ENCODE measurements at regions not wholly inside any gene's neighbourhood (a gene's known extent, or its start where the extent isn't known, plus 50 kb on each side); places are given as distances from the start of the nearest gene placed in this dataset.

DNA sequence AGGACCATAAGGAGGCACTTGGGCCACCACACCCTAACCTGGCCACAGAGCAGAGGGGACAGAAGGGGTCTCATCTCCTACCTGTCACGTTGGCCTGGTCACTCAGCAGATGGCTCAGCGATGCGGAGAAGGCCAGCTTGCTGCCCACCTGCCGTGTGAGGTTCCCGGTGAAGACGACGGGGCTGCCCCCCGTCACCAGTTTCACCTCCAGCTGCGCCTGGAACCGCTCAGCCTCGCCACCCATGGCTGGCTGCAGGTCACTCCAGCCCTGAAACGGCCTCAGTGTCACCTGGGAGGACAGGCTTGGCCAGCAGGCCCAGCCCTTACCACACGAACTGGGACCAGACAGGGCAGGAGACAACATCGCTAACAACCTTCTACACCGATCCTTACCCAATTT lies 116.8 kb downstream of the RMI2 start:
- intact Hi-C loops (cut with DNase I; ENCODE audit: low total_unique reads): no loop called here
- Histone ChIP-seq H3K4me1 (no peaks in the 10 kb centered on the region), H3K9me3 (no peaks in the 10 kb centered on the region), H3K27ac (no peak overlapping the region), H3K4me3 (no peak overlapping the region), H3K27me3 (no peaks in the 10 kb centered on the region), H3K36me3 (no peaks in the 10 kb centered on the region)
- DNase-seq (ENCODE audit: low spot score in 2 of 2): no peak
- no peak for TF ChIP-seq CTCF (IDR thresholded peaks at IDR 0.05)
- TF ChIP-seq POLR2A (IDR thresholded peaks at IDR 0.05): no peak
- TF ChIP-seq POLR2AphosphoS5 (IDR thresholded peaks at IDR 0.05): no peak

- Histone ChIP-seq H3K27me3 (no peaks in the 10 kb centered on the region), H3K9me3 (no peaks in the 10 kb centered on the region), H3K36me3 (no peaks in the 10 kb centered on the region), H3K27ac (no peak overlapping the region), H3K4me1 (no peaks in the 10 kb centered on the region), H3K4me3 (no peak overlapping the region)
- no peak for TF ChIP-seq POLR2AphosphoS5 (IDR thresholded peaks at IDR 0.05)
- TF ChIP-seq POLR2A (IDR thresholded peaks at IDR 0.05): no peak
- no peak for TF ChIP-seq CTCF (IDR thresholded peaks at IDR 0.05)
- intact Hi-C loops (cut with DNase I; ENCODE audit: low total_unique reads): no loop called here
- no peak for DNase-seq (ENCODE audit: low spot score in 2 of 2)
Observed at GRCh38 chr16:11462861-11463260, 117.6 kb downstream of the RMI2 start.

DNA sequence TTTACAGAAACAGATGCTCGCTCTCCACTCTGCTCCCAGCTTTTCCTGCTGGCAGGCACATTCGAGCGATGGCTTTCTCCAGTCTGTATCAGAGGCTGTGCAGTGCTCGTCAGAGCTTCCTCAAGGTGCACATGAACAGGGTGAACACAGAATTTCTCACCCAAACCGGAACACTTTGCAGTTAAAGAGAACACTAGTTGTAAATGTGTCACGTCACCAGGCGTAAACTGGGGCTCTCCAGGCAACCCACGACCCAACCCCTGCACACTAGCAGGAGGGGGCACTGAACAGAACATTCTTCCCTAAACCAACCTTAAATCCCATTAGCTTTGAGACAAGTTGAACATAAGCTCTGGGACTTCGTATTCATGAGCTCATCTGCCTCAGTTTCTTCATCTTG lies 119.0 kb downstream of the RMI2 start:
- no peak for TF ChIP-seq POLR2AphosphoS5 (IDR thresholded peaks at IDR 0.05)
- TF ChIP-seq CTCF (IDR thresholded peaks at IDR 0.05): no peak
- TF ChIP-seq POLR2A (IDR thresholded peaks at IDR 0.05): no peak
- H3K9me3 ChIP-seq: no peaks in the 10 kb centered on the region
- intact Hi-C loops (cut with DNase I; ENCODE audit: low total_unique reads): no loop called here
- no peaks in the 10 kb centered on the region for H3K4me1 ChIP-seq
- H3K4me3 ChIP-seq: no peak overlapping the region
- DNase-seq (ENCODE audit: low spot score in 2 of 2): no peak
- no peaks in the 10 kb centered on the region for H3K27me3 ChIP-seq
- no peaks in the 10 kb centered on the region for H3K36me3 ChIP-seq
- no peak overlapping the region for H3K27ac ChIP-seq

DNA sequence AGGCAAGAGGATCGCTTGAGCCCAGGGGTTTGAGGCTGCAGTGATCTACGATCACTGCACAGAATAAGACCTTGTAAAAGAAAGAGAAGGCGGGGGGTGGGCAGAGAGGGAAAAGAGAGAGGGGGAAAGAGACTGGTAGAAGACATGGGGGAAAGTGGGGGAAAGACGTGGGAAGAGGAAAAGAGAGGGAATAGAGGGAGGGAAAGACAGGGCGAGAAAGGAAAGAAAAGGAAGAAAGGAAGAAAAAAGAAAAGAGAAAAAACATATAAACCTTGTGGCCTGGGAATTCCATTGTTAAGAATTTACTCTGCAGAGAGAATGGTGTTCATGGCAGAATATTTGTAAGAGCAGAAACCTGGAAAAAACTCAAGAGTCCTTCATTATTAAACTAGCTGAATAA lies 120.4 kb downstream of the RMI2 start:
- intact Hi-C loops (cut with DNase I; ENCODE audit: low total_unique reads): no loop called here
- TF ChIP-seq POLR2A (IDR thresholded peaks at IDR 0.05) (no peak), CTCF (IDR thresholded peaks at IDR 0.05) (no peak), POLR2AphosphoS5 (IDR thresholded peaks at IDR 0.05) (no peak)
- Histone ChIP-seq H3K27ac (no peak overlapping the region), H3K27me3 (no peaks in the 10 kb centered on the region), H3K9me3 (no peaks in the 10 kb centered on the region), H3K4me1 (no peaks in the 10 kb centered on the region), H3K36me3 (no peaks in the 10 kb centered on the region), H3K4me3 (no peak overlapping the region)
- DNase-seq (ENCODE audit: low spot score in 2 of 2): no peak

DNA sequence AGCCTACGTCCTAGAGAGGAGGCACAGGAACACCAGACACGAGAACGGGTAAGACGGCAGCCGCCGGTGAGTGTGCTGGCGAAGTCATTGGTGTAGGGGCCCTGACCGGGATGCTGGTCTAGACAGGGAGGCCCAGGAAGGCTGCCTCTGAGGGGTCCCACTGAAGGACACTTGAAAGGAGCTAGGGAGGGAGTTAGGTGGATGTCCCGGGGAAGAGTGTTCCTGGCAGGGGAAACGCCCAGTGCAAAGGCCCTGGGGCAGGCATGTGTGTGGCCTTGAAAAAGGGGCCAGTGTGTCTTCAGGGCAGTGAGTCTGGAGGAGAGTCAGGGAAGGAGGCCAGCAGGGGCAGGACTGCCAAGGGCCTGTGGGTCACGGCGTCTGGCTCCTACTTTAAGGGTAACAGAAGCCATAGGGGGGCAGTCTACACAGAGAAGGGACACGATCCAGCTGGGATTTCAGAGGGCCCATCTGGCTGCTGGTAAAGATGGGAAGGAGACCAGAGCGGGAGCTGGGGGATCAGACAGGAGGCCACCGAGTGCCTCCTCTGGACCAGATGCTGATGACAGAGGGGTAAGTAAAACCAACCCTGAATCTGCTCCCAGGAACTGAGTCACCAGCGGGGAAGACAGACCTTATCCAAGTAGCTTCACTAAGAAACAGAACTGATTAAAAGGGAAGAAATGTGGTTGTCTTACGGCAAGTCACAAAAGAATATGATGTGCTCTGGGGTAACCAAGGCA lies 115.9 kb downstream of the LITAF start:
- H3K27ac ChIP-seq: no peak overlapping the region
- no peak for DNase-seq (ENCODE audit: low spot score in 2 of 2)
- no peaks in the 10 kb centered on the region for H3K36me3 ChIP-seq
- intact Hi-C loops (cut with DNase I; ENCODE audit: low total_unique reads): no loop called here
- no peaks in the 10 kb centered on the region for H3K4me1 ChIP-seq
- no peak overlapping the region for H3K4me3 ChIP-seq
- no peak for TF ChIP-seq POLR2A (IDR thresholded peaks at IDR 0.05)
- no peak for TF ChIP-seq CTCF (IDR thresholded peaks at IDR 0.05)
- TF ChIP-seq POLR2AphosphoS5 (IDR thresholded peaks at IDR 0.05): no peak
- no peaks in the 10 kb centered on the region for H3K27me3 ChIP-seq
- H3K9me3 ChIP-seq: no peaks in the 10 kb centered on the region

Data from breast epithelium (tissue), 4 donors.